Lung (tissue), 11 donors: ENCODE measurements at regions not wholly inside any gene's neighbourhood (a gene's known extent, or its start where the extent isn't known, plus 50 kb on each side); places are given as distances from the start of the nearest gene placed in this dataset.

Source experiments
- ATAC-seq: fragments of 200-7000 bp; cut with Tn5 transposase; one replicate; pipeline ENCODE4 v1.9.1; 2020; ENCODE audit warnings: moderate number of reproducible peaks; ENCODE audit not compliant: insufficient read depth, low FRiP score
- DNase-seq, 3 donors: peaks; one replicate each; pipeline ENCODE4 v3.0.0-alpha.2; 2013 to 2017
- H3K27ac ChIP-seq, 2 donors: one replicate each; pipeline ENCODE4 v1.5.1; 2013; ENCODE audit warnings: mild to moderate bottlenecking in 2 of 2, moderate library complexity in 2 of 2, control low read depth in 1 of 2, inconsistent platforms in 1 of 2, low read depth in 1 of 2, low read length in 1 of 2
- H3K27me3 ChIP-seq, 3 donors: one replicate each; pipeline ENCODE4 v1.5.1; 2013; ENCODE audit warnings: low read length in 2 of 3; ENCODE audit not compliant: control insufficient read depth in 3 of 3, insufficient read depth in 3 of 3
- H3K36me3 ChIP-seq, 4 donors: one replicate each; pipeline ENCODE4 v1.5.1; 2013; ENCODE audit warnings: low read length in 4 of 4, mild to moderate bottlenecking in 1 of 4, moderate library complexity in 1 of 4; ENCODE audit not compliant: control insufficient read depth in 4 of 4, insufficient read depth in 4 of 4
- H3K4me1 ChIP-seq, 5 donors: one replicate each; pipeline ENCODE4 v1.5.1; 2013; ENCODE audit warnings: low read length in 5 of 5, mild to moderate bottlenecking in 2 of 5, moderate library complexity in 1 of 5; ENCODE audit not compliant: control insufficient read depth in 5 of 5, insufficient read depth in 5 of 5
- H3K4me3 ChIP-seq: one replicate; pipeline ENCODE4 v1.5.1; 2013; ENCODE audit warnings: mild to moderate bottlenecking, control low read depth, moderate library complexity
- H3K9ac ChIP-seq, 2 donors: one replicate each; pipeline ENCODE4 v1.5.1; 2013; ENCODE audit warnings: low read length in 2 of 2, control low read depth in 1 of 2; ENCODE audit not compliant: insufficient read depth in 1 of 2
- H3K9me3 ChIP-seq, 4 donors: one replicate each; pipeline ENCODE4 v1.5.1; 2013; ENCODE audit warnings: low read length in 3 of 4, mild to moderate bottlenecking in 1 of 4, moderate library complexity in 1 of 4; ENCODE audit not compliant: control insufficient read depth in 4 of 4, insufficient read depth in 3 of 4
- CTCF ChIP-seq: IDR thresholded peaks from 2 replicates; pipeline ENCODE4 v1.5.1; 2012; ENCODE audit warnings: mild to moderate bottlenecking; ENCODE audit errors: control extremely low read depth, extremely low read depth
- WGBS, 2 donors: extraction: QIAGEN DNeasy Blood & Tissue Kit; methylation state at CpG; one replicate each; pipeline ENCODE4 v1.1.7; 2013; 5-methylcytosine and 5-hydroxymethylcytosine counted together
- donor health status: control.
- donor health status: control.
- donor health status: Bipolar disorder and iron deficiency.
- donor health status: healthy.
- donor health status: DM: yes; HTN: yes; CAD: no.

GRCh38 chr1:4084048-4084431, 184.0 kb upstream of the C1orf174 start:
- Histone ChIP-seq H3K27me3 (peaks cover 0 to 2% (median 0%) of the 10 kb centered on the region in 3 donors), H3K4me3 (no peak overlapping the region), H3K9ac (no peak overlapping the region), H3K36me3 (no peaks in the 10 kb centered on the region), H3K4me1 (peaks cover 0 to 55% (median 13%) of the 10 kb centered on the region in 5 donors), H3K27ac (no peak overlapping the region), H3K9me3 (peaks cover 0 to 5% (median 0%) of the 10 kb centered on the region in 4 donors)
- WGBS, 2 donors: 65 to 75% methylated on average over 6 of the region's 6 CpGs
- DNase-seq (peak; percentile 78 to 90 (median 84)), ATAC-seq (no peak)
- TF ChIP-seq CTCF: no peak

- H3K36me3 ChIP-seq: no peaks in the 10 kb centered on the region
- peaks cover 0 to 2% (median 0%) of the 10 kb centered on the region in 3 donors for H3K27me3 ChIP-seq
- no peak for TF ChIP-seq CTCF
- no peak overlapping the region for H3K4me3 ChIP-seq
- DNase-seq (no peak), ATAC-seq (no peak)
- no peak overlapping the region for H3K9ac ChIP-seq
- WGBS, 2 donors: 71 to 88% methylated on average over 6 of the region's 6 CpGs
- peaks cover 0 to 55% (median 13%) of the 10 kb centered on the region in 5 donors for H3K4me1 ChIP-seq
- peaks cover 0 to 7% (median 0%) of the 10 kb centered on the region in 4 donors for H3K9me3 ChIP-seq
- H3K27ac ChIP-seq: no peak overlapping the region
Observed at GRCh38 chr1:4084446-4084845, 184.4 kb upstream of the C1orf174 start.

- H3K4me3 ChIP-seq: no peak overlapping the region
- TF ChIP-seq CTCF: no peak
Observed at GRCh38 chr1:4084896-4085295, 184.8 kb upstream of the C1orf174 start.

GRCh38 chr1:4085546-4085945, 185.5 kb upstream of the C1orf174 start:
- H3K9me3 ChIP-seq: peaks cover 0 to 14% (median 0%) of the 10 kb centered on the region in 4 donors
- ATAC-seq: no peak
- peaks cover 0 to 2% (median 0%) of the 10 kb centered on the region in 3 donors for H3K27me3 ChIP-seq
- no peak overlapping the region for H3K4me3 ChIP-seq
- peaks cover 0 to 55% (median 13%) of the 10 kb centered on the region in 5 donors for H3K4me1 ChIP-seq
- WGBS, 2 donors: 72 to 91% methylated on average over 5 of the region's 5 CpGs
- no peaks in the 10 kb centered on the region for H3K36me3 ChIP-seq
- DNase-seq: peak in 2 of 3 donors; percentile 37 to 42
- H3K9ac ChIP-seq: no peak overlapping the region
- no peak for TF ChIP-seq CTCF
- no peak overlapping the region for H3K27ac ChIP-seq

More at GRCh38 chr1:4084896-4085295, 184.8 kb upstream of the C1orf174 start:
- Histone ChIP-seq H3K27ac (no peak overlapping the region), H3K4me1 (peaks cover 0 to 55% (median 13%) of the 10 kb centered on the region in 5 donors), H3K9ac (no peak overlapping the region), H3K9me3 (peaks cover 0 to 10% (median 0%) of the 10 kb centered on the region in 4 donors), H3K27me3 (peaks cover 0 to 2% (median 0%) of the 10 kb centered on the region in 3 donors), H3K36me3 (no peaks in the 10 kb centered on the region)
- DNase-seq (no peak), ATAC-seq (no peak)
- WGBS, 2 donors: 83 to 88% methylated on average over 6 of the region's 6 CpGs
